Osteocyte (in vitro differentiated cells): ENCODE measurements at regions not wholly inside any gene's neighbourhood (a gene's known extent, or its start where the extent isn't known, plus 50 kb on each side); places are given as distances from the start of the nearest gene placed in this dataset.

ENCODE experiments used
- DNase-seq: peaks from one replicate; pipeline ENCODE4 v3.0.0; 2021; ENCODE audit warnings: mixed read lengths; ENCODE audit not compliant: unreplicated experiment; ENCODE audit errors: extremely low spot score
- H3K27ac Mint-ChIP-seq: one replicate; pipeline ENCODE4 v1.8.0; 2021; ENCODE audit warnings: mild to moderate bottlenecking, mixed read lengths; ENCODE audit not compliant: unreplicated experiment
- H3K27me3 Mint-ChIP-seq: one replicate; pipeline ENCODE4 v1.8.0; 2021; ENCODE audit warnings: mixed read lengths; ENCODE audit not compliant: unreplicated experiment
- H3K36me3 Mint-ChIP-seq: one replicate; pipeline ENCODE4 v1.8.0; 2021; ENCODE audit warnings: mixed read lengths; ENCODE audit not compliant: unreplicated experiment
- H3K4me1 Mint-ChIP-seq: one replicate; pipeline ENCODE4 v1.8.0; 2021; ENCODE audit warnings: mixed read lengths; ENCODE audit not compliant: unreplicated experiment
- H3K4me3 Mint-ChIP-seq: one replicate; pipeline ENCODE4 v1.8.0; 2021; ENCODE audit warnings: mild to moderate bottlenecking, moderate library complexity, mixed read lengths; ENCODE audit not compliant: unreplicated experiment
- H3K9me3 Mint-ChIP-seq: one replicate; pipeline ENCODE4 v1.8.0; 2021; ENCODE audit warnings: mixed read lengths; ENCODE audit not compliant: unreplicated experiment
- TF ChIP-seq, protein P1 (sequence below): fragments of 200-600 bp; sonication (generic); IDR thresholded peaks from 2 replicates; pipeline ENCODE4 v1.5.0; 2021; ENCODE audit warnings: antibody characterized with exemption, mild to moderate bottlenecking, moderate library complexity

DNA sequence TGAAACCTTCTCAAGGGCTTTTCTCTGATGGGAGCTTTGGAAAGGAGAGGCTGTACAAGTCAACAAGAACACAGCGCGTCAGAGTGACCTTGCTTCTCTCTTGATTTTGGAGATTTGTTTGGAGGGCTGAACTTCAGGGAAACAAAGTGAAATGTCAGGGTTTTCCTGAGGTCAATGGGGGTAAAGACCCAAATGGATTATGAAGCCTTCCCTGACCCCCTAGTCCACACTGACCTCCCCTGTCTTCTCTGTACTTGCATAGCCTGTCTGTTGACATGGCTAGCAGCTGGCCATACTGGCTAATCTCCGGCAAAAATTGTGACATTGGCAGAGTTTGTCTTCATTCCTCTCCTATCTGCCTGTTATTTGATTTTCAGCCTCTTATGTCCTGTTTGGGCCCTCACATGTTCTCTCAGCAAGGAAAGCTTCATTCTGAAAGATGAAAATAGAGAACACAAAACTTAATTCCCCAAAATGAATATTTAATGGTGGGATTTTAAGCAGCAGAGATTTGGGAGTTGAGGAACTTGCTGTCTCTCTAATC is 149.3 kb upstream of the HAAO start:
- TF ChIP-seq, protein P1, sequence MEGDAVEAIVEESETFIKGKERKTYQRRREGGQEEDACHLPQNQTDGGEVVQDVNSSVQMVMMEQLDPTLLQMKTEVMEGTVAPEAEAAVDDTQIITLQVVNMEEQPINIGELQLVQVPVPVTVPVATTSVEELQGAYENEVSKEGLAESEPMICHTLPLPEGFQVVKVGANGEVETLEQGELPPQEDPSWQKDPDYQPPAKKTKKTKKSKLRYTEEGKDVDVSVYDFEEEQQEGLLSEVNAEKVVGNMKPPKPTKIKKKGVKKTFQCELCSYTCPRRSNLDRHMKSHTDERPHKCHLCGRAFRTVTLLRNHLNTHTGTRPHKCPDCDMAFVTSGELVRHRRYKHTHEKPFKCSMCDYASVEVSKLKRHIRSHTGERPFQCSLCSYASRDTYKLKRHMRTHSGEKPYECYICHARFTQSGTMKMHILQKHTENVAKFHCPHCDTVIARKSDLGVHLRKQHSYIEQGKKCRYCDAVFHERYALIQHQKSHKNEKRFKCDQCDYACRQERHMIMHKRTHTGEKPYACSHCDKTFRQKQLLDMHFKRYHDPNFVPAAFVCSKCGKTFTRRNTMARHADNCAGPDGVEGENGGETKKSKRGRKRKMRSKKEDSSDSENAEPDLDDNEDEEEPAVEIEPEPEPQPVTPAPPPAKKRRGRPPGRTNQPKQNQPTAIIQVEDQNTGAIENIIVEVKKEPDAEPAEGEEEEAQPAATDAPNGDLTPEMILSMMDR = no peak
- Mint-ChIP-seq H3K27ac (no peak overlapping the region), H3K27me3 (no peaks in the 10 kb centered on the region), H3K4me1 (peaks cover 3% of the 10 kb centered on the region), H3K9me3 (no peaks in the 10 kb centered on the region), H3K4me3 (no peak overlapping the region), H3K36me3 (peaks cover 2% of the 10 kb centered on the region)
- no peak for DNase-seq

DNA sequence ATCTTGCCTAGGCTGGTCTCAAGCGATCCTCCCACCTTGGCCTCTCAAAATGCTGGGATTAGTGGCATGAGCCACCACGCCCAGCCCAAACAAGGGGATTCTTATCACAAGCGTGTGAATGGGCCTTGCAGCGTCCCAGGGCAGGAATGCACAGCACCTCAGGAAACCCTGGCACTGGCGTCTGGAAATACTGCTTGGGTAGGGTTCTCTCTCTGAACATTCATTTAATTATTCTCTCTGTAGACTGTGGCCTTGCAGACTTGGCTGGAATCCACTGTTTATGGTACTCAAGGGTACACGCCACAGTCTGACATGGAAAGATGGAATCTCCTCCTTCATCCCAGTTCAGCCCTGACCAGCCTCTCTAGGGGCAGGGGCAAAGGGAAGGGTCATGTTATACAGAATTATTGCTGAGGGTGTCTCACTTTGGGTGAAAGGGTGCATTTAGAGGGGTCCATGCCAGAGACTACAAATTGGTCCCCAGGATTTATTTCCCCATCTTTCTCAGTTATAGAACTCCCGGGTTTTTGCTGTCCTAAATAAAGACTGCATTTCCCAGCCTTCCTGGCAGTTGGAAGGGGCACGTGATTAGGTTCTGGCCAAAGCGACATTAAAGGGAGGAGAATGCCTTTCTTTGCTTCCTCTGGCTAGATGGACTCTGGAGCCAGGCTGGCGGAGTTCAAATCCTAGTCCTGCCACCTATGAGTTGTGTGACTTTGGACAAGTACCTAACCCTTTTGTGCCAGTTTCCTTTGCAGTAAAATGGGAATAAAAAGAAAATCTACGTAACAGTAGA is 147.2 kb upstream of the HAAO start:
- no peak overlapping the region for H3K4me3 Mint-ChIP-seq
- H3K27me3 Mint-ChIP-seq = no peaks in the 10 kb centered on the region
- H3K9me3 Mint-ChIP-seq = no peaks in the 10 kb centered on the region
- DNase-seq = no peak
- H3K4me1 Mint-ChIP-seq = peaks cover 9% of the 10 kb centered on the region
- no peak overlapping the region for H3K27ac Mint-ChIP-seq
- TF ChIP-seq, protein P1 = no peak
- H3K36me3 Mint-ChIP-seq = peaks cover 2% of the 10 kb centered on the region

DNA sequence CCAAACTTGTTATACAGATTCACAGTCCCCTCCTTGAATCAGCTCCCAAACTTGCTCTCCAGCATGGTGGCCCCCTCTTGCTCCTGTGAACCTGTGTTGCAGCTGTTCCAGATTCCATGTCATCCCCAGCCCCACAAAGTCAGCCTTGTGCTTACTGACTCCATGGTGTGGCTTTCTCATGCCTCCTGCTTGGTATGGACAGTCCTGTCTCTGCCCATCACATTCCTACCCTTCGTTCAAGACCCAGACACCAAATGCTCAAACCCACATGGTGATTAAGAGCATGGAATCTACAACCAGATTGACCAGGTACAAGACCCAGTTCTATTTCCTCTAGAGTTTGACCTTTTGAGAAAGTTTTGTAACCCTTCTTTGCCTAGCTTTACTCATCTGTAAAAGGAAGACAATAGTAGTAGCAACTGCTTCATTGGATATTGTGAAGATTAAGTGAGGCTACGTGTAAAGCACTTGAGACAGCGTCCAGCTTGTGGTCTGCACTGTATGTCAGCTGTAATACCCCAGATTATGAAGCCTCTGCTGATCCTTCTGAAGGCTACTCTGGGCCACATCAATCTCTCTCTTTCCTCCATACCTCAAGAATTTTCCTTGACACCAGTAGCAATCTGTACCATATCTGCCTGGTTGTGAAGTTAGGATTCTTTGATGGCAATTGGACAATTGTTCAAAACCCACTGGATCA is 146.4 kb upstream of the HAAO start:
- H3K36me3 Mint-ChIP-seq = peaks cover 2% of the 10 kb centered on the region
- peaks cover 17% of the 10 kb centered on the region for H3K4me1 Mint-ChIP-seq
- no peak overlapping the region for H3K4me3 Mint-ChIP-seq
- DNase-seq = no peak
- no peaks in the 10 kb centered on the region for H3K9me3 Mint-ChIP-seq
- H3K27ac Mint-ChIP-seq = no peak overlapping the region
- TF ChIP-seq, protein P1 = no peak
- no peaks in the 10 kb centered on the region for H3K27me3 Mint-ChIP-seq

DNA sequence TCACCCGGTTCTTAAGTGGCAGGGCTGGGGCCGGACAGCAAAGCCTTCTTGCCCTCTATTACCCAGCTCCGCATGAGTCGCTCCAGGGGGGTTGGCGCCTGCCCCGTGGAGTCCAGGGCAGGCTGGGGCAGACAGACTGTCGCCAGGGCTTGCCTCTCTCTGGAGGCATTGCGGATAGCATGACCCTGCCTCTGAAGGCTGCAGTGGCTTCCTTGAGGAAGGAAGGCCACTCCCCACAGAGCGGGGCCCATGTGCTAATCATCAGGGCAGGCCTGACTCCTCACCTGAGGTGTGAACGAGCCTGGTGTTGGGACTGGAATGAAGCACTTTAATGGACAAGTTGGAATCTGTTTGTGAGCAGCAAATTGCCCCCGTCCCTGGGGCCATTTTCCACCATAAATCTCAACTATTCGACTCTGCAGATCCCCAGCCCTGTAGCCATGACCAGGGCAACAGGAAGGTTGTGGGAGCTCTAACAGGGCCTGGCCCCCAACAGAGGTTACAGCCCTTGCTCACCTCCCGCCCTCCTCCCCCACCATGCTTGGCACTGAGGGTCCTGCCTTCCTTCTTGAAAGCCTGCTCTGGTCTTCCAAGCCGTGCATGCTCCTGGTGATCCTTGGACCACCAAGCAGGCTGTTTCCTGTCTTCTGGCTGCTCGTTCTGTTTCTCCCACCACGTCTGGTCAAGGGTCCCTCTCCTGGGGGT is 144.9 kb upstream of the HAAO start:
- Mint-ChIP-seq H3K9me3 (no peaks in the 10 kb centered on the region), H3K4me1 (peaks cover 29% of the 10 kb centered on the region), H3K4me3 (no peak overlapping the region), H3K27me3 (no peaks in the 10 kb centered on the region), H3K27ac (no peak overlapping the region), H3K36me3 (peaks cover 2% of the 10 kb centered on the region)
- no peak for DNase-seq
- TF ChIP-seq, protein P1 = no peak
